IMR-90 (cell line): ENCODE measurements at regions not wholly inside any gene's neighbourhood (a gene's known extent, or its start where the extent isn't known, plus 50 kb on each side); places are given as distances from the start of the nearest gene placed in this dataset.

ENCODE experiments used
- ATAC-seq: fragments of 200-7000 bp; cut with Tn5 transposase; 2 replicates; pipeline ENCODE4 v1.9.1; 2020; ENCODE audit warnings: low read depth, mild to moderate bottlenecking, moderate library complexity
- BruUV-seq: library from RNA; stranded (reverse); fragments of 400-500 nt; replicated peaks from 2 replicates; lab custom pipeline; 2021; lab: Mats Ljungman, UMichigan
- CTCF ChIA-PET: fragments of 300-600 bp; formaldehyde crosslinking; extraction: SDS; loops from one replicate; lab custom pipeline; 2021; ENCODE audit warnings: antibody characterized with exemption; lab: Yijun Ruan, JAX
- POLR2A ChIA-PET: fragments of 300-600 bp; sonication (Branson Sonifier 250); formaldehyde crosslinking; loops from one replicate; lab custom pipeline; 2022; ENCODE audit warnings: antibody characterized with exemption; ENCODE audit not compliant: unreplicated experiment; lab: Charles Lee
- DNase-seq: peaks from one replicate; pipeline ENCODE4 v3.0.0; 2013
- H2AFZ ChIP-seq: replicated peaks from 2 replicates; pipeline ENCODE3; 2013; ENCODE audit warnings: low read length, mild to moderate bottlenecking; ENCODE audit not compliant: poor library complexity
- H2AK5ac ChIP-seq: 2 replicates; pipeline ENCODE4 v1.6.1; 2013; ENCODE audit warnings: low read depth, low read length, inconsistent platforms
- H2AK9ac ChIP-seq: replicated peaks from 2 replicates; pipeline ENCODE3; 2013; ENCODE audit warnings: mild to moderate bottlenecking, low read depth, low read length, moderate library complexity; ENCODE audit not compliant: poor library complexity
- H2BK120ac ChIP-seq: 2 replicates; pipeline ENCODE4 v1.6.1; 2013; ENCODE audit warnings: low read depth, low read length, inconsistent platforms
- H2BK15ac ChIP-seq: 3 replicates; pipeline ENCODE4 v1.6.1; 2013; ENCODE audit warnings: low read depth, low read length, inconsistent platforms
- H2BK20ac ChIP-seq: 2 replicates; pipeline ENCODE4 v1.6.1; 2013; ENCODE audit warnings: low read depth, mild to moderate bottlenecking, inconsistent platforms, low read length, moderate library complexity
- H2BK5ac ChIP-seq: 2 replicates; pipeline ENCODE4 v1.6.1; 2013; ENCODE audit warnings: mild to moderate bottlenecking, low read depth, low read length, inconsistent platforms; ENCODE audit not compliant: poor library complexity, severe bottlenecking
- H3K14ac ChIP-seq: replicated peaks from 2 replicates; pipeline ENCODE4 v1.6.1; 2013; ENCODE audit warnings: low read depth, low read length, inconsistent platforms
- H3K18ac ChIP-seq: 2 replicates; pipeline ENCODE4 v1.6.1; 2013; ENCODE audit warnings: low read depth, low read length, control low read depth
- H3K23ac ChIP-seq: 2 replicates; pipeline ENCODE4 v1.6.1; 2013; ENCODE audit warnings: low read depth, low read length, inconsistent platforms
- H3K27ac ChIP-seq: 2 replicates; pipeline ENCODE4 v1.5.1; 2013; ENCODE audit warnings: mild to moderate bottlenecking, control low read depth, low read length; ENCODE audit not compliant: insufficient read depth
- H3K27me3 ChIP-seq: 2 replicates; pipeline ENCODE4 v1.6.1; 2013; ENCODE audit warnings: low read length; ENCODE audit not compliant: control insufficient read depth, insufficient read depth
- H3K36me3 ChIP-seq: 2 replicates; pipeline ENCODE4 v1.6.1; 2013; ENCODE audit warnings: low read length, mixed read lengths; ENCODE audit not compliant: control insufficient read depth, insufficient read depth
- H3K4ac ChIP-seq: 2 replicates; pipeline ENCODE4 v1.6.1; 2013; ENCODE audit warnings: low read depth, low read length, inconsistent platforms
- H3K4me1 ChIP-seq: 2 replicates; pipeline ENCODE4 v1.6.1; 2013; ENCODE audit warnings: low read length, mixed read lengths; ENCODE audit not compliant: control insufficient read depth, insufficient read depth
- H3K4me2 ChIP-seq: 2 replicates; pipeline ENCODE4 v1.6.1; 2013; ENCODE audit warnings: low read depth, mild to moderate bottlenecking, control low read depth, low read length, moderate library complexity
- H3K4me3 ChIP-seq: 2 replicates; pipeline ENCODE4 v1.5.1; 2013; ENCODE audit warnings: low read depth, mild to moderate bottlenecking, control low read depth, low read length, moderate library complexity; ENCODE audit not compliant: insufficient read depth
- H3K56ac ChIP-seq: 2 replicates; pipeline ENCODE4 v1.6.1; 2013; ENCODE audit warnings: low read length, inconsistent platforms; ENCODE audit not compliant: insufficient read depth; ENCODE audit errors: extremely low read depth
- H3K79me1 ChIP-seq, 2 experiments: 2 replicates each; pipeline ENCODE4 v1.6.1; 2013; ENCODE audit warnings: low read length in 2 of 2, inconsistent platforms in 1 of 2, low read depth in 1 of 2
- H3K9ac ChIP-seq: 2 replicates; pipeline ENCODE4 v1.6.1; 2013; ENCODE audit warnings: low read depth, low read length, control low read depth
- H3K9me1 ChIP-seq: 2 replicates; pipeline ENCODE4 v1.6.1; 2013; ENCODE audit warnings: low read length, inconsistent platforms; ENCODE audit not compliant: insufficient read depth
- H3K9me3 ChIP-seq: 2 replicates; pipeline ENCODE4 v1.6.1; 2013; ENCODE audit warnings: low read length; ENCODE audit not compliant: control insufficient read depth, insufficient read depth
- H4K20me1 ChIP-seq: 2 replicates; pipeline ENCODE4 v1.6.1; 2013; ENCODE audit warnings: low read length, inconsistent platforms; ENCODE audit not compliant: insufficient read depth
- H4K5ac ChIP-seq: 2 replicates; pipeline ENCODE4 v1.6.1; 2013; ENCODE audit warnings: mild to moderate bottlenecking, low read depth, low read length, control low read depth
- H4K8ac ChIP-seq, 2 experiments: 2 replicates each; pipeline ENCODE4 v1.6.1; 2013; ENCODE audit warnings: low read depth in 2 of 2, low read length in 2 of 2, control low read depth in 1 of 2, inconsistent platforms in 1 of 2
- H4K91ac ChIP-seq: 2 replicates; pipeline ENCODE4 v1.6.1; 2013; ENCODE audit warnings: low read depth, low read length, inconsistent platforms; ENCODE audit not compliant: insufficient read depth
- CEBPB ChIP-seq: IDR thresholded peaks from 2 replicates; pipeline ENCODE4 v1.6.1; 2012; ENCODE audit warnings: low read depth, low read length, improper control_type of control experiment
- CHD1 ChIP-seq: IDR thresholded peaks from 2 replicates; pipeline ENCODE4 v1.6.1; 2012; ENCODE audit warnings: low read depth, low read length, improper control_type of control experiment
- ELK1 ChIP-seq: fragments of 150-350 bp; IDR thresholded peaks from 2 replicates; pipeline ENCODE4 v1.6.1; 2016; ENCODE audit warnings: low read depth, mild to moderate bottlenecking, low read length, moderate library complexity, borderline replicate concordance
- FOS ChIP-seq: fragments of 150-350 bp; IDR thresholded peaks from 2 replicates; pipeline ENCODE4 v1.6.1; 2016; ENCODE audit warnings: low read depth, low read length
- MAFK ChIP-seq: IDR thresholded peaks from 2 replicates; pipeline ENCODE4 v1.6.1; 2012; ENCODE audit warnings: low read depth, low read length, improper control_type of control experiment
- MAZ ChIP-seq: IDR thresholded peaks from 2 replicates; pipeline ENCODE4 v1.6.1; 2012; ENCODE audit warnings: low read depth, mild to moderate bottlenecking, low read length, improper control_type of control experiment, moderate library complexity, borderline replicate concordance
- MXI1 ChIP-seq: IDR thresholded peaks from 2 replicates; pipeline ENCODE4 v1.6.1; 2012; ENCODE audit warnings: low read depth, mild to moderate bottlenecking, low read length, moderate library complexity, borderline replicate concordance
- NFE2L2 ChIP-seq: fragments of 150-350 bp; IDR thresholded peaks from 2 replicates; pipeline ENCODE4 v1.6.1; 2016; ENCODE audit warnings: low read depth, mild to moderate bottlenecking, low read length
- POLR2A ChIP-seq: IDR thresholded peaks from 2 replicates; pipeline ENCODE4 v1.6.1; 2012; ENCODE audit warnings: mild to moderate bottlenecking, low read depth, low read length
- RAD21 ChIP-seq: IDR thresholded peaks from 2 replicates; pipeline ENCODE4 v1.6.1; 2012; ENCODE audit warnings: low read length, improper control_type of control experiment
- RCOR1 ChIP-seq: IDR thresholded peaks from 2 replicates; pipeline ENCODE4 v1.6.1; 2012; ENCODE audit warnings: mild to moderate bottlenecking, low read length, improper control_type of control experiment; ENCODE audit not compliant: insufficient replicate concordance
- RFX5 ChIP-seq: IDR thresholded peaks from 2 replicates; pipeline ENCODE4 v1.8.0; 2012; ENCODE audit warnings: low read depth, mild to moderate bottlenecking, low read length, moderate library complexity
- SMC3 ChIP-seq: fragments of 150-350 bp; IDR thresholded peaks from 2 replicates; pipeline ENCODE4 v1.6.1; 2016; ENCODE audit warnings: low read depth, mild to moderate bottlenecking, antibody characterized with exemption, low read length, moderate library complexity
- WGBS, 2 experiments: methylation state at CpG; one replicate each; pipeline versions ENCODE4 v1.1.5 to v1.1.7; 2013; ENCODE audit warnings: missing lambda C conversion rate in 2 of 2; ENCODE audit not compliant: insufficient read length in 1 of 2; ENCODE audit errors: extremely low coverage in 2 of 2; 5-methylcytosine and 5-hydroxymethylcytosine counted together
- dilution Hi-C: fragments of 300-500 bp; cut with HindIII; formaldehyde crosslinking; loops from one replicate; pipeline ENCODE4 v1.14.3; 2018; ENCODE audit warnings: low sequenced_read_pairs; ENCODE audit not compliant: unreplicated experiment
- in situ Hi-C: fragments of 300-500 bp; cut with MboI; formaldehyde crosslinking; loops from 3 replicates; pipeline ENCODE4 v1.14.3; 2019; ENCODE audit warnings: low sequenced_read_pairs, inconsistent platforms, mixed read lengths
- intact Hi-C: fragments of 100-400 bp; cut with micrococcal nuclease; formaldehyde crosslinking; loops from 2 replicates; pipeline ENCODE4 v1.10.0; 2022
- TF ChIP-seq, protein P1 (sequence below): conservative IDR thresholded peaks from 2 replicates; pipeline ENCODE4 v1.5.1; 2012; ENCODE audit warnings: mild to moderate bottlenecking, low read depth, low read length, improper control_type of control experiment

- no peak for ATAC-seq
- Histone ChIP-seq H2BK15ac (no peak overlapping the region), H3K4me2 (no peak overlapping the region), H4K20me1 (no peaks in the 10 kb centered on the region), H3K14ac (no peak overlapping the region), H2BK20ac (no peak overlapping the region), H3K9me1 (peaks cover 3% of the 10 kb centered on the region; the same call in 1 of the 2 replicates), H4K8ac (no peak overlapping the region), H3K4me1 (0 out of 2 replicates have a peak, but pooled peaks cover 1% of the 10 kb centered on the region), H3K4ac (no peak overlapping the region), H3K18ac (no peak overlapping the region), H3K56ac (no peak overlapping the region), H3K23ac (no peak overlapping the region), H3K4me3 (no peak overlapping the region), H2BK120ac (no peak overlapping the region), H3K9me3 (no peaks in the 10 kb centered on the region), H3K9ac (no peak overlapping the region), H4K5ac (no peak overlapping the region), H2AFZ (no peak overlapping the region), H3K27me3 (no peaks in the 10 kb centered on the region), H2AK9ac (no peak overlapping the region), H3K36me3 (no peaks in the 10 kb centered on the region), H2BK5ac (no peak overlapping the region), H4K91ac (no peak overlapping the region), H3K79me1 (no peaks in the 10 kb centered on the region), H2AK5ac (no peak overlapping the region), H3K27ac (no peak overlapping the region)
- in situ Hi-C loops (no loop called here), intact Hi-C loops (no loop called here), dilution Hi-C loops (no loop called here)
- TF ChIP-seq RAD21, result no peak
- no peak for TF ChIP-seq SMC3
- TF ChIP-seq, protein P1, sequence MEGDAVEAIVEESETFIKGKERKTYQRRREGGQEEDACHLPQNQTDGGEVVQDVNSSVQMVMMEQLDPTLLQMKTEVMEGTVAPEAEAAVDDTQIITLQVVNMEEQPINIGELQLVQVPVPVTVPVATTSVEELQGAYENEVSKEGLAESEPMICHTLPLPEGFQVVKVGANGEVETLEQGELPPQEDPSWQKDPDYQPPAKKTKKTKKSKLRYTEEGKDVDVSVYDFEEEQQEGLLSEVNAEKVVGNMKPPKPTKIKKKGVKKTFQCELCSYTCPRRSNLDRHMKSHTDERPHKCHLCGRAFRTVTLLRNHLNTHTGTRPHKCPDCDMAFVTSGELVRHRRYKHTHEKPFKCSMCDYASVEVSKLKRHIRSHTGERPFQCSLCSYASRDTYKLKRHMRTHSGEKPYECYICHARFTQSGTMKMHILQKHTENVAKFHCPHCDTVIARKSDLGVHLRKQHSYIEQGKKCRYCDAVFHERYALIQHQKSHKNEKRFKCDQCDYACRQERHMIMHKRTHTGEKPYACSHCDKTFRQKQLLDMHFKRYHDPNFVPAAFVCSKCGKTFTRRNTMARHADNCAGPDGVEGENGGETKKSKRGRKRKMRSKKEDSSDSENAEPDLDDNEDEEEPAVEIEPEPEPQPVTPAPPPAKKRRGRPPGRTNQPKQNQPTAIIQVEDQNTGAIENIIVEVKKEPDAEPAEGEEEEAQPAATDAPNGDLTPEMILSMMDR, result no peak
- no peak for TF ChIP-seq ELK1
- no peak for TF ChIP-seq FOS
- TF ChIP-seq CHD1, result no peak
- TF ChIP-seq NFE2L2, result no peak
- no peak for TF ChIP-seq MAZ
- TF ChIP-seq POLR2A, result no peak
- TF ChIP-seq MAFK, result no peak
- TF ChIP-seq RFX5, result no peak
- TF ChIP-seq MXI1, result no peak
- TF ChIP-seq RCOR1, result no peak
- no peak for TF ChIP-seq CEBPB
- no CpG with 5 or more reads among the region's 1 CpG for WGBS, 2 experiments
- CTCF ChIA-PET, result no interaction called here
- BruUV-seq, result no TSS peak
- no peak for DNase-seq
- POLR2A ChIA-PET, result no interaction called here
Measured at GRCh38 chr12:25617991-25618390, 64.9 kb upstream of the LMNTD1 start.
